ENCODE measurements at regions not wholly inside any gene's neighbourhood (a gene's known extent, or its start where the extent isn't known, plus 50 kb on each side); places are given as distances from the start of the nearest gene placed in this dataset.

- Mint-ChIP-seq H3K27ac (no peak overlapping the region), H3K4me1 (peaks cover 9 to 10% of the 10 kb centered on the region in 2 experiments), H3K27me3 (ENCODE audit: low read depth) (no peaks in the 10 kb centered on the region), H3K36me3 (ENCODE audit: insufficient read depth in 1 of 3, low read depth in 3 of 3) (no peaks in the 10 kb centered on the region), H3K4me3 (no peak overlapping the region), H3K9me3 (no peaks in the 10 kb centered on the region)
- Histone ChIP-seq H3K4me2 (ENCODE audit: insufficient read depth, insufficient read length, low read length) (no peak overlapping the region), H2AK5ac (ENCODE audit: insufficient read length, low read length) (no peak overlapping the region), H2BK5ac (ENCODE audit: insufficient read length, low read length) (no peak overlapping the region), H2AFZ (ENCODE audit: low read length) (no peak overlapping the region), H3K56ac (ENCODE audit: insufficient read length, low read depth, low read length) (no peak overlapping the region), H3K27ac (ENCODE audit: insufficient read length, low read depth, low read length) (no peak overlapping the region), H4K91ac (ENCODE audit: insufficient read length, low read depth, low read length) (no peak overlapping the region), H3K23ac (ENCODE audit: insufficient read length, low read depth, low read length) (no peak overlapping the region), H2BK20ac (ENCODE audit: low read depth, low read length, poor library complexity, severe bottlenecking) (no peak overlapping the region), H3K9ac (ENCODE audit: extremely low read depth, insufficient read length, low read length) (no peak overlapping the region), H2BK12ac (ENCODE audit: insufficient read length, low read depth, low read length) (no peak overlapping the region), H3K79me2 (ENCODE audit: insufficient read depth, low read length) (no peaks in the 10 kb centered on the region), H3K4me1 (ENCODE audit: insufficient read depth, low read length) (peaks cover 10% of the 10 kb centered on the region), H3K18ac (ENCODE audit: insufficient read length, low read depth, low read length) (no peak overlapping the region), H3K79me1 (ENCODE audit: insufficient read depth, low read depth, low read length, poor library complexity, severe bottlenecking) (no peaks in the 10 kb centered on the region), H3K9me3 (ENCODE audit: control insufficient read depth, low read depth, low read length) (no peaks in the 10 kb centered on the region), H4K20me1 (ENCODE audit: control insufficient read depth, insufficient read depth, insufficient read length) (no peaks in the 10 kb centered on the region), H2BK15ac (ENCODE audit: low read depth, low read length) (no peak overlapping the region), H3T11ph (ENCODE audit: low read length) (no peak overlapping the region), H4K5ac (ENCODE audit: insufficient read length, low read depth, low read length) (no peak overlapping the region), H3K23me2 (ENCODE audit: insufficient read length, low read depth, low read length, poor library complexity, severe bottlenecking) (no peaks in the 10 kb centered on the region), H3K27me3 (ENCODE audit: insufficient read depth, low read length) (no peaks in the 10 kb centered on the region), H3K4ac (ENCODE audit: low read depth, low read length) (no peak overlapping the region), H4K8ac (replicated peaks; ENCODE audit: insufficient read length, low read depth, low read length) (no peak overlapping the region), H3K14ac (ENCODE audit: insufficient read depth, low read length) (no peak overlapping the region), H2BK120ac (ENCODE audit: low read depth, low read length, poor library complexity, severe bottlenecking) (no peak overlapping the region)
- no CpG with 5 or more reads among the region's 5 CpGs for WGBS (ENCODE audit: extremely low coverage, insufficient read length, low lambda C conversion rate)
- no peak for TF ChIP-seq CTCF (conservative IDR thresholded peaks at IDR 0.05)
- DNase-seq: no peak
These were observed 112.0 kb downstream of the NPIPB5 start for GRCh38 chr16:22622703-22623102.
